ENCODE measurements at regions not wholly inside any gene's neighbourhood (a gene's known extent, or its start where the extent isn't known, plus 50 kb on each side); places are given as distances from the start of the nearest gene placed in this dataset.

- TF ChIP-seq, protein P1, sequence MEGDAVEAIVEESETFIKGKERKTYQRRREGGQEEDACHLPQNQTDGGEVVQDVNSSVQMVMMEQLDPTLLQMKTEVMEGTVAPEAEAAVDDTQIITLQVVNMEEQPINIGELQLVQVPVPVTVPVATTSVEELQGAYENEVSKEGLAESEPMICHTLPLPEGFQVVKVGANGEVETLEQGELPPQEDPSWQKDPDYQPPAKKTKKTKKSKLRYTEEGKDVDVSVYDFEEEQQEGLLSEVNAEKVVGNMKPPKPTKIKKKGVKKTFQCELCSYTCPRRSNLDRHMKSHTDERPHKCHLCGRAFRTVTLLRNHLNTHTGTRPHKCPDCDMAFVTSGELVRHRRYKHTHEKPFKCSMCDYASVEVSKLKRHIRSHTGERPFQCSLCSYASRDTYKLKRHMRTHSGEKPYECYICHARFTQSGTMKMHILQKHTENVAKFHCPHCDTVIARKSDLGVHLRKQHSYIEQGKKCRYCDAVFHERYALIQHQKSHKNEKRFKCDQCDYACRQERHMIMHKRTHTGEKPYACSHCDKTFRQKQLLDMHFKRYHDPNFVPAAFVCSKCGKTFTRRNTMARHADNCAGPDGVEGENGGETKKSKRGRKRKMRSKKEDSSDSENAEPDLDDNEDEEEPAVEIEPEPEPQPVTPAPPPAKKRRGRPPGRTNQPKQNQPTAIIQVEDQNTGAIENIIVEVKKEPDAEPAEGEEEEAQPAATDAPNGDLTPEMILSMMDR (IDR thresholded peaks at IDR 0.05; ENCODE audit: low read depth, low read length), result no peak
- TF ChIP-seq EZH2phosphoT487 (IDR thresholded peaks at IDR 0.05; ENCODE audit: low read depth), result no peak
Observed at GRCh38 chr16:6689643-6690042, 643.0 kb upstream of the RBFOX1 start.
